ENCODE measurements at regions not wholly inside any gene's neighbourhood (a gene's known extent, or its start where the extent isn't known, plus 50 kb on each side); places are given as distances from the start of the nearest gene placed in this dataset.

- no peak for TF ChIP-seq CTCF (conservative IDR thresholded peaks at IDR 0.05; ENCODE audit: low read depth, low read length)
- no peak for TF ChIP-seq RFX5 (IDR thresholded peaks at IDR 0.05; ENCODE audit: low read depth, low read length)
- TF ChIP-seq USF2 (IDR thresholded peaks at IDR 0.05; ENCODE audit: low read depth, low read length), result no peak
- TF ChIP-seq BHLHE40 (IDR thresholded peaks at IDR 0.05; ENCODE audit: low read depth, low read length), result no peak
- TF ChIP-seq SMC3 (IDR thresholded peaks at IDR 0.05; ENCODE audit: low read depth, low read length), result no peak
- TF ChIP-seq MAFK (IDR thresholded peaks at IDR 0.05; ENCODE audit: low read depth, low read length), result no peak
- no peak for TF ChIP-seq POLR2A (IDR thresholded peaks at IDR 0.05; ENCODE audit: low read depth, low read length)
- no peak for TF ChIP-seq RCOR1 (IDR thresholded peaks at IDR 0.05; ENCODE audit: insufficient replicate concordance, low read length)
- no peak for TF ChIP-seq CEBPB (IDR thresholded peaks at IDR 0.05; ENCODE audit: low read depth, low read length)
- TF ChIP-seq NFE2L2 (IDR thresholded peaks at IDR 0.05; ENCODE audit: low read depth, low read length), result no peak
Measured at GRCh38 chr13:73522937-73523336, 464.1 kb downstream of the KLF5 start.
